ENCODE measurements at regions not wholly inside any gene's neighbourhood (a gene's known extent, or its start where the extent isn't known, plus 50 kb on each side); places are given as distances from the start of the nearest gene placed in this dataset.
"Not testable (repeated sequence)": the region's sequence is repeated elsewhere in the genome, so short reads cannot be mapped to it uniquely, and the experiment has no call there.

- Mint-ChIP-seq H3K27me3 (ENCODE audit: low read depth) (no peaks in the 10 kb centered on the region), H3K36me3 (no peaks in the 10 kb centered on the region), H3K4me3 (no peak overlapping the region), H3K9me3 (peaks cover 3% of the 10 kb centered on the region), H3K27ac (no peak overlapping the region), H3K4me1 (peaks cover 4% of the 10 kb centered on the region)
- DNase-seq (ENCODE audit: low spot score in 2 of 2, unreplicated experiment in 2 of 2): no peak
- no peak for TF ChIP-seq CTCF (IDR thresholded peaks at IDR 0.05; ENCODE audit: unreplicated experiment)
Observed at GRCh38 chr6:6960571-6961251, 147.1 kb upstream of the RREB1 start.

- Mint-ChIP-seq H3K4me3 (no peak overlapping the region), H3K27ac (no peak overlapping the region), H3K9me3 (peaks cover 3% of the 10 kb centered on the region), H3K4me1 (peaks cover 4% of the 10 kb centered on the region), H3K36me3 (no peaks in the 10 kb centered on the region), H3K27me3 (ENCODE audit: low read depth) (no peaks in the 10 kb centered on the region)
- no peak for DNase-seq (ENCODE audit: low spot score in 2 of 2, unreplicated experiment in 2 of 2)
- TF ChIP-seq CTCF (IDR thresholded peaks at IDR 0.05; ENCODE audit: unreplicated experiment): no peak
Observed at GRCh38 chr6:6962086-6962485, 145.7 kb upstream of the RREB1 start.

GRCh38 chr6:6962699-6963098, 145.1 kb upstream of the RREB1 start:
- H3K4me3 Mint-ChIP-seq: no peak overlapping the region
- no peak for DNase-seq (ENCODE audit: low spot score in 2 of 2, unreplicated experiment in 2 of 2)
- H3K9me3 Mint-ChIP-seq: peaks cover 3% of the 10 kb centered on the region
- no peak overlapping the region for H3K27ac Mint-ChIP-seq
- H3K4me1 Mint-ChIP-seq: peaks cover 4% of the 10 kb centered on the region
- no peak for TF ChIP-seq CTCF (IDR thresholded peaks at IDR 0.05; ENCODE audit: unreplicated experiment)
- no peaks in the 10 kb centered on the region for H3K27me3 Mint-ChIP-seq (ENCODE audit: low read depth)
- no peaks in the 10 kb centered on the region for H3K36me3 Mint-ChIP-seq

GRCh38 chr6:6963390-6963789, 144.4 kb upstream of the RREB1 start:
- not testable (repeated sequence) for H3K27ac Mint-ChIP-seq; H3K36me3 Mint-ChIP-seq; DNase-seq (ENCODE audit: low spot score in 2 of 2, unreplicated experiment in 2 of 2); H3K4me1 Mint-ChIP-seq; H3K27me3 Mint-ChIP-seq (ENCODE audit: low read depth); H3K9me3 Mint-ChIP-seq; H3K4me3 Mint-ChIP-seq

GRCh38 chr6:6964675-6965074, 143.1 kb upstream of the RREB1 start:
- H3K4me1 Mint-ChIP-seq: peaks cover 4% of the 10 kb centered on the region
- no peak for TF ChIP-seq CTCF (IDR thresholded peaks at IDR 0.05; ENCODE audit: unreplicated experiment)
- no peak overlapping the region for H3K27ac Mint-ChIP-seq
- no peak for DNase-seq (ENCODE audit: low spot score in 2 of 2, unreplicated experiment in 2 of 2)
- peaks cover 3% of the 10 kb centered on the region for H3K9me3 Mint-ChIP-seq
- no peak overlapping the region for H3K4me3 Mint-ChIP-seq
- no peaks in the 10 kb centered on the region for H3K27me3 Mint-ChIP-seq (ENCODE audit: low read depth)
- no peaks in the 10 kb centered on the region for H3K36me3 Mint-ChIP-seq

GRCh38 chr6:6966127-6966526, 141.6 kb upstream of the RREB1 start:
- no peak for DNase-seq (ENCODE audit: low spot score in 2 of 2, unreplicated experiment in 2 of 2)
- Mint-ChIP-seq H3K4me1 (peaks cover 4% of the 10 kb centered on the region), H3K4me3 (no peak overlapping the region), H3K9me3 (no peaks in the 10 kb centered on the region), H3K27me3 (ENCODE audit: low read depth) (no peaks in the 10 kb centered on the region), H3K36me3 (no peaks in the 10 kb centered on the region), H3K27ac (no peak overlapping the region)
- no peak for TF ChIP-seq CTCF (IDR thresholded peaks at IDR 0.05; ENCODE audit: unreplicated experiment)
